Left ventricle myocardium inferior (tissue), 1 donor: ENCODE measurements at regions not wholly inside any gene's neighbourhood (a gene's known extent, or its start where the extent isn't known, plus 50 kb on each side); places are given as distances from the start of the nearest gene placed in this dataset.

Experiments used
- DNase-seq: peaks from one replicate; pipeline ENCODE4 v3.0.0-alpha.2; 2020
- H3K27ac ChIP-seq: fragments of 200-600 bp; replicated peaks from 2 replicates; pipeline ENCODE4 v1.8.0; 2021
- H3K27me3 ChIP-seq: fragments of 200-600 bp; 2 replicates; pipeline ENCODE4 v1.8.0; 2021; ENCODE audit warnings: low read depth
- H3K36me3 ChIP-seq: fragments of 200-600 bp; 2 replicates; pipeline ENCODE4 v1.8.0; 2021
- H3K4me1 ChIP-seq: fragments of 200-600 bp; 2 replicates; pipeline ENCODE4 v1.8.0; 2021
- H3K4me3 ChIP-seq: fragments of 200-600 bp; 2 replicates; pipeline ENCODE4 v1.8.0; 2021; ENCODE audit warnings: mild to moderate bottlenecking, moderate library complexity
- H3K9me3 ChIP-seq: fragments of 200-600 bp; replicated peaks from 2 replicates; pipeline ENCODE4 v1.8.0; 2021
- CTCF ChIP-seq: fragments of 200-600 bp; IDR thresholded peaks from 2 replicates; pipeline ENCODE4 v1.8.0; 2021; ENCODE audit warnings: antibody characterized with exemption, mild to moderate bottlenecking, borderline replicate concordance
- intact Hi-C: fragments of 100-400 bp; cut with micrococcal nuclease; formaldehyde crosslinking; loops from one replicate; pipeline ENCODE4 v1.11.0; 2022
- donor health status: DM: no; HTN: yes; CAD: no; lungs with severe emphysema.

- no peaks in the 10 kb centered on the region for H3K36me3 ChIP-seq
- no peak for DNase-seq
- intact Hi-C loops: no loop called here
- H3K27ac ChIP-seq: no peak overlapping the region
- H3K9me3 ChIP-seq: no peaks in the 10 kb centered on the region
- no peak overlapping the region for H3K4me3 ChIP-seq
- no peaks in the 10 kb centered on the region for H3K27me3 ChIP-seq
- no peak for TF ChIP-seq CTCF
- no peaks in the 10 kb centered on the region for H3K4me1 ChIP-seq
Observed at GRCh38 chr4:100786481-100786880, 268.7 kb upstream of the EMCN start.

GRCh38 chr4:100782356-100782755, 264.5 kb upstream of the EMCN start:
- Histone ChIP-seq H3K36me3 (no peaks in the 10 kb centered on the region), H3K27me3 (no peaks in the 10 kb centered on the region), H3K4me1 (no peaks in the 10 kb centered on the region), H3K9me3 (no peaks in the 10 kb centered on the region), H3K27ac (no peak overlapping the region), H3K4me3 (no peak overlapping the region)
- TF ChIP-seq CTCF: no peak
- no peak for DNase-seq
- intact Hi-C loops: no loop called here

GRCh38 chr4:100781435-100781834, 263.6 kb upstream of the EMCN start:
- H3K27ac ChIP-seq: no peak overlapping the region
- no peaks in the 10 kb centered on the region for H3K4me1 ChIP-seq
- H3K27me3 ChIP-seq: no peaks in the 10 kb centered on the region
- no peak for TF ChIP-seq CTCF
- no peaks in the 10 kb centered on the region for H3K9me3 ChIP-seq
- no peak for DNase-seq
- no peaks in the 10 kb centered on the region for H3K36me3 ChIP-seq
- no peak overlapping the region for H3K4me3 ChIP-seq
- intact Hi-C loops: no loop called here

- intact Hi-C loops: no loop called here
- no peak overlapping the region for H3K27ac ChIP-seq
Observed at GRCh38 chr4:100780126-100780525, 262.3 kb upstream of the EMCN start.

GRCh38 chr4:100778431-100778830, 260.6 kb upstream of the EMCN start:
- H3K4me3 ChIP-seq: no peak overlapping the region

More at GRCh38 chr4:100780126-100780525, 262.3 kb upstream of the EMCN start:
- H3K27me3 ChIP-seq: no peaks in the 10 kb centered on the region
- no peaks in the 10 kb centered on the region for H3K4me1 ChIP-seq
- H3K4me3 ChIP-seq: no peak overlapping the region
- no peak for DNase-seq
- H3K9me3 ChIP-seq: peaks cover 12% of the 10 kb centered on the region
- no peak for TF ChIP-seq CTCF
- H3K36me3 ChIP-seq: no peaks in the 10 kb centered on the region

More at GRCh38 chr4:100778431-100778830, 260.6 kb upstream of the EMCN start:
- no peaks in the 10 kb centered on the region for H3K36me3 ChIP-seq
- intact Hi-C loops: no loop called here
- no peak for TF ChIP-seq CTCF
- H3K27ac ChIP-seq: no peak overlapping the region
- DNase-seq: no peak
- H3K27me3 ChIP-seq: no peaks in the 10 kb centered on the region
- H3K9me3 ChIP-seq: peaks cover 29% of the 10 kb centered on the region
- no peaks in the 10 kb centered on the region for H3K4me1 ChIP-seq
